ENCODE measurements at regions not wholly inside any gene's neighbourhood (a gene's known extent, or its start where the extent isn't known, plus 50 kb on each side); places are given as distances from the start of the nearest gene placed in this dataset.

DNA sequence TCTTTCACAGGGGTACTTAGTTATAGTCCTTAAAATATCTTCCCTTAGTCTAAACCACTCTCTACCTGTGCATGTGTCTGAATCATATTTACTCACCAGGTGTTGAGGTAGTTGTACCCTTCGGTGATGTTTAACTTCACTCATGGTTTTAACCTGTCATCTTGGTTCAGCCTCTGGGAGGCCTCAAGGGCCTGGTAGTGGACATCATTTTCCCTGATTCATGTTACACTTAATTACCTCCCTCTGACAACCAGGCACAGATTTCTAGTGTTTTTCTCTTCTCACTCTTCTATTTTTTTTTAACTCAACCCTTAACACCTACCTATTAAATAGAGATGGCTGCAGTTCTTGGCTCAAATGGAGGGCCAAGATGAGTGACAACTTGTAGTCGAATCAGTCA is 505.4 kb downstream of the TMEM114 start:
- Histone ChIP-seq H3K36me3 (replicated peaks in 1 of 2) (no peaks in the 10 kb centered on the region), H3K27me3 (no peaks in the 10 kb centered on the region), H3K4me1 (replicated peaks in 1 of 2) (no peaks in the 10 kb centered on the region), H3K9me3 (replicated peaks in 1 of 3) (no peaks in the 10 kb centered on the region), H3K27ac (no peak overlapping the region), H3K4me3 (no peak overlapping the region)
- TF ChIP-seq POLR2A (IDR thresholded peaks at IDR 0.05), result no peak
- TF ChIP-seq, protein P1, sequence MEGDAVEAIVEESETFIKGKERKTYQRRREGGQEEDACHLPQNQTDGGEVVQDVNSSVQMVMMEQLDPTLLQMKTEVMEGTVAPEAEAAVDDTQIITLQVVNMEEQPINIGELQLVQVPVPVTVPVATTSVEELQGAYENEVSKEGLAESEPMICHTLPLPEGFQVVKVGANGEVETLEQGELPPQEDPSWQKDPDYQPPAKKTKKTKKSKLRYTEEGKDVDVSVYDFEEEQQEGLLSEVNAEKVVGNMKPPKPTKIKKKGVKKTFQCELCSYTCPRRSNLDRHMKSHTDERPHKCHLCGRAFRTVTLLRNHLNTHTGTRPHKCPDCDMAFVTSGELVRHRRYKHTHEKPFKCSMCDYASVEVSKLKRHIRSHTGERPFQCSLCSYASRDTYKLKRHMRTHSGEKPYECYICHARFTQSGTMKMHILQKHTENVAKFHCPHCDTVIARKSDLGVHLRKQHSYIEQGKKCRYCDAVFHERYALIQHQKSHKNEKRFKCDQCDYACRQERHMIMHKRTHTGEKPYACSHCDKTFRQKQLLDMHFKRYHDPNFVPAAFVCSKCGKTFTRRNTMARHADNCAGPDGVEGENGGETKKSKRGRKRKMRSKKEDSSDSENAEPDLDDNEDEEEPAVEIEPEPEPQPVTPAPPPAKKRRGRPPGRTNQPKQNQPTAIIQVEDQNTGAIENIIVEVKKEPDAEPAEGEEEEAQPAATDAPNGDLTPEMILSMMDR (IDR thresholded peaks at IDR 0.05), result no peak
- 55 to 70% (median 67%) methylated on average over 2 of the region's 2 CpGs for WGBS, 4 donors
- intact Hi-C loops (cut with DNase I), result no loop called here
- no peak for DNase-seq

DNA sequence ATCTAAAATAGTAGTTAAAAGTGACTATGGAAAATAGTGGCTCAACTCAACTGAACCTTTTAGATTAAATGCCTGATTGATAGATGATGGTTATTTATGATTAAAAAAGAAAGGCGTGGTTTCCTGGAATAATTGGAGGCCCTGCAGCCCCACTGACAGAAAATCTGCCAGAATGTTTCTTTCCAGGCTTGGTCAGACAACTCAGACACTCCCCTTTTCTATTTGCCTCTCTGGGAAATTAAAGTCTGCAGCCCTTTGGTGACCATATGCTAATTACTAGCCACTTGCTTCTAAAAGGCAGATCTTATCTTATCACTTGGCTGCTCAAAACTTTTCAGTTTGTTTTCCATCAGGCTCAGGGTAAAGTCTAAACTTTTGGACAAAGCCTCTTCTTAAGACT is 506.0 kb downstream of the TMEM114 start:
- intact Hi-C loops (cut with DNase I), result no loop called here
- Histone ChIP-seq H3K4me3 (no peak overlapping the region), H3K27me3 (no peaks in the 10 kb centered on the region), H3K4me1 (replicated peaks in 1 of 2) (no peaks in the 10 kb centered on the region), H3K9me3 (replicated peaks in 1 of 3) (no peaks in the 10 kb centered on the region), H3K36me3 (replicated peaks in 1 of 2) (no peaks in the 10 kb centered on the region), H3K27ac (no peak overlapping the region)
- no peak for DNase-seq
- TF ChIP-seq POLR2A (IDR thresholded peaks at IDR 0.05), result no peak
- TF ChIP-seq, protein P1 (IDR thresholded peaks at IDR 0.05), result no peak
- WGBS, 4 donors, result 43 to 71% (median 48%) methylated on average over 1 of the region's 1 CpG

DNA sequence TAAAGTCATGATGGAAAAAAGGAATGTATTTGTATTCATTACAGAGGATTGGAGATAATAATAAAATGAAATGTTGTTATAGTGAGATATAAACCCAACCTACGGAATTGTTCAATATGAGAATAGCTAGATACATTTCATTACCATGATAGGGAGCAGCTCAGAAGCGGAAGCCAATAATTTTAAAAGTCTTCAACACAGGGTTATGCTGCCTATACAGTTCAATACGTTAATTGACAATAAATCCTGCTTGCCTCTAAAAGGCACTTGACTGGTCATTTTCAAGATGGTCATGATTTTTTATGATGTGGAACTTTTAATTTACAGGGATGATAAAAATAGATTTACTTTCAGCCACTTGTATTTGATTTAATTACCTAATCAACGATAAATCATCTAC is 506.8 kb downstream of the TMEM114 start:
- TF ChIP-seq, protein P1 (IDR thresholded peaks at IDR 0.05), result no peak
- no peak for TF ChIP-seq POLR2A (IDR thresholded peaks at IDR 0.05)
- 68 to 83% (median 75%) methylated on average over 4 of the region's 4 CpGs for WGBS, 4 donors
- Histone ChIP-seq H3K4me1 (replicated peaks in 1 of 2) (no peaks in the 10 kb centered on the region), H3K36me3 (replicated peaks in 1 of 2) (no peaks in the 10 kb centered on the region), H3K27ac (no peak overlapping the region), H3K9me3 (replicated peaks in 1 of 3) (no peaks in the 10 kb centered on the region), H3K27me3 (no peaks in the 10 kb centered on the region), H3K4me3 (no peak overlapping the region)
- intact Hi-C loops (cut with DNase I), result no loop called here
- no peak for DNase-seq

DNA sequence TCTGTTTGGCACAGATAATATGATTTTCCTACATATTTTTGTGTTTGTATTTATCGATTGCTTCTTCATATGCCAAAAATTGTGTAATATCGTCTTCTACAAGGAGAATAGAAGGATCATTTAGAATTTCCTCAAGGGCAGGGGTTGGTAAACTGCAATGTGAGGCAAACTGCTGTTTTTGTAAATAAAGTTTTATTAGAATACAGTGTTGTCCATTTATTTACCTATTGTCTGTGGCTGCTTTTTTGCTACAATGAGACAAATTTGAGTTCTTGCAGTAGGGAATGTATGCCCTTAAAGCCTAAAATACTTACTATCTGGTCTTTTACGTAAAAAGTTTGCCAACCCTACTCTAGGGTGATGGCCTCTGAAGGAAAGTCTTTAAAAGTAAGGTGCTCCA is 509.5 kb downstream of the TMEM114 start:
- Histone ChIP-seq H3K27ac (no peak overlapping the region), H3K4me3 (no peak overlapping the region), H3K27me3 (no peaks in the 10 kb centered on the region), H3K36me3 (replicated peaks in 1 of 2) (no peaks in the 10 kb centered on the region), H3K4me1 (replicated peaks in 1 of 2) (no peaks in the 10 kb centered on the region), H3K9me3 (replicated peaks in 1 of 3) (no peaks in the 10 kb centered on the region)
- no peak for DNase-seq
- intact Hi-C loops (cut with DNase I), result no loop called here
- 69 to 79% (median 76%) methylated on average over 3 of the region's 3 CpGs for WGBS, 4 donors
- no peak for TF ChIP-seq POLR2A (IDR thresholded peaks at IDR 0.05)
- TF ChIP-seq, protein P1 (IDR thresholded peaks at IDR 0.05), result no peak

Measured in adrenal gland (tissue), 9 donors.